ENCODE measurements at regions not wholly inside any gene's neighbourhood (a gene's known extent, or its start where the extent isn't known, plus 50 kb on each side); places are given as distances from the start of the nearest gene placed in this dataset.
"Not testable (repeated sequence)": the region's sequence is repeated elsewhere in the genome, so short reads cannot be mapped to it uniquely, and the experiment has no call there.

DNA sequence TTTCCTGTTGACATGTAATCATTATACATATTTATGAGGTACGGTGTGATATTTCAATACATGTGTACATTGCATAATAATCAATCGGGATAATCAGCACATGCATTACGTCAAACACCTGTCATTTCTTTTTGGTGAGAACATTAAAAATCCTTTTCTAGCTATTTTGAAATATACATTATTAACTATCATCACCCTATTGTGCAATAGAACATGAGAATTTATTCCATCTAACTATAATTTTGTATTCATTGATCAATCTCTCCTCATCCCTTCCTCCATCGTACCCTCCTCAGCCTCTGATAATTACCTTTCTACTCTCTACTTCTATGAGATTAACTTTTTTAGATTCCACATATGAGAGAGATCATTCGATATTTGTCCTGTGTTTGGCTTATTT, 170.9 kb upstream of the GHR start:
- Histone ChIP-seq H2AFZ (ENCODE audit: low read depth, low read length) (no peak overlapping the region), H3K27me3 (ENCODE audit: control insufficient read depth in 2 of 2, insufficient read depth in 2 of 2, low read length in 2 of 2) (no peaks in the 10 kb centered on the region), H3K27ac (ENCODE audit: insufficient read depth, low read depth, low read length) (no peak overlapping the region), H4K20me1 (replicated peaks; ENCODE audit: control insufficient read depth, extremely low read depth, insufficient read depth, low read length) (no peaks in the 10 kb centered on the region), H3K9ac (replicated peaks; ENCODE audit: extremely low read depth, insufficient read depth, low read length) (no peak overlapping the region), H3K9me1 (replicated peaks; ENCODE audit: control insufficient read depth, extremely low read depth, insufficient read depth, low read length) (no peaks in the 10 kb centered on the region), H3K4me2 (ENCODE audit: insufficient read depth, low read length) (no peak overlapping the region), H3K4me3 (replicated peaks in 1 of 3; ENCODE audit: insufficient read depth in 1 of 3, low read depth in 1 of 3, low read length in 3 of 3) (no peak overlapping the region), H3K79me2 (ENCODE audit: control insufficient read depth, insufficient read depth, low read length) (no peaks in the 10 kb centered on the region), H3K36me3 (ENCODE audit: control insufficient read depth in 2 of 2, extremely low read depth in 1 of 2, insufficient read depth in 2 of 2, low read length in 2 of 2) (no peaks in the 10 kb centered on the region), H3K9me3 (replicated peaks; ENCODE audit: control insufficient read depth, insufficient read depth, low read length) (no peaks in the 10 kb centered on the region), H3K4me1 (ENCODE audit: control insufficient read depth, extremely low read depth, insufficient read depth, low read length) (no peaks in the 10 kb centered on the region)
- intact Hi-C loops (cut with micrococcal nuclease) (no loop called here), dilution Hi-C loops (cut with MboI; ENCODE audit: extremely low pct_ligation_motif_present, low sequenced_read_pairs) (no loop called here)
- no peak for FAIRE-seq
- ChIA-PET POLR2A (no interaction called here), CTCF (no interaction called here)
- TF ChIP-seq FOS (IDR thresholded peaks at IDR 0.05; ENCODE audit: borderline replicate concordance, insufficient read depth, low read length) (no peak), GATA2 (IDR thresholded peaks at IDR 0.05; ENCODE audit: insufficient read depth, insufficient read length, low read depth, low read length) (no peak), JUN (IDR thresholded peaks at IDR 0.05; ENCODE audit: borderline replicate concordance, insufficient read depth, insufficient read length, low read depth) (no peak)
- TF ChIP-seq, protein P1, sequence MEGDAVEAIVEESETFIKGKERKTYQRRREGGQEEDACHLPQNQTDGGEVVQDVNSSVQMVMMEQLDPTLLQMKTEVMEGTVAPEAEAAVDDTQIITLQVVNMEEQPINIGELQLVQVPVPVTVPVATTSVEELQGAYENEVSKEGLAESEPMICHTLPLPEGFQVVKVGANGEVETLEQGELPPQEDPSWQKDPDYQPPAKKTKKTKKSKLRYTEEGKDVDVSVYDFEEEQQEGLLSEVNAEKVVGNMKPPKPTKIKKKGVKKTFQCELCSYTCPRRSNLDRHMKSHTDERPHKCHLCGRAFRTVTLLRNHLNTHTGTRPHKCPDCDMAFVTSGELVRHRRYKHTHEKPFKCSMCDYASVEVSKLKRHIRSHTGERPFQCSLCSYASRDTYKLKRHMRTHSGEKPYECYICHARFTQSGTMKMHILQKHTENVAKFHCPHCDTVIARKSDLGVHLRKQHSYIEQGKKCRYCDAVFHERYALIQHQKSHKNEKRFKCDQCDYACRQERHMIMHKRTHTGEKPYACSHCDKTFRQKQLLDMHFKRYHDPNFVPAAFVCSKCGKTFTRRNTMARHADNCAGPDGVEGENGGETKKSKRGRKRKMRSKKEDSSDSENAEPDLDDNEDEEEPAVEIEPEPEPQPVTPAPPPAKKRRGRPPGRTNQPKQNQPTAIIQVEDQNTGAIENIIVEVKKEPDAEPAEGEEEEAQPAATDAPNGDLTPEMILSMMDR (IDR thresholded peaks at IDR 0.05; ENCODE audit: extremely low read depth in 1 of 2, insufficient read depth in 1 of 2, low read depth in 1 of 2, low read length in 2 of 2): no peak
- no TSS peak for BruUV-seq (replicated peaks)
- no peak for DNase-seq (ENCODE audit: low read depth, low spot score)

DNA sequence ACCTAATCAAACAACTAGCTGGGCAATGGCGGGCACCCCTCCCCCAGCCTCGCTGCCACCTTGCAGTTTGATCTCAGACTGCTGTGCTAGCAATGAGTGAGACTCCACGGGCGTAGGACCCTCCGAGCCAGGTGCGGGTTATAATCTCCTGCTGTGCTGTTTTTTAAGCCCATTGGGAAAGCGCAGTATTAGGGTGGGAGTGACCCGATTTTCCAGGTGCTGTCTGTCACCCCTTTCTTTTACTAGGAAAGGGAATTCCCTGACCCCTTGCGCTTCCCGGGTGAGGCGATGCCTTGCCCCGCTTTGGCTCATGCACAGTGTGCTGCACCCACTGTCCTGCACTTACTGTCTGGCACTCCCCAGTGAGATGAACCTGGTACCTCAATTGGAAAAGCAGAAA, 163.3 kb upstream of the GHR start:
- BruUV-seq (replicated peaks); H3K9ac ChIP-seq (replicated peaks; ENCODE audit: extremely low read depth, insufficient read depth, low read length); H3K79me2 ChIP-seq (ENCODE audit: control insufficient read depth, insufficient read depth, low read length); H3K27ac ChIP-seq (ENCODE audit: insufficient read depth, low read depth, low read length); H3K9me3 ChIP-seq (replicated peaks; ENCODE audit: control insufficient read depth, insufficient read depth, low read length); H4K20me1 ChIP-seq (replicated peaks; ENCODE audit: control insufficient read depth, extremely low read depth, insufficient read depth, low read length); H3K36me3 ChIP-seq (ENCODE audit: control insufficient read depth in 2 of 2, extremely low read depth in 1 of 2, insufficient read depth in 2 of 2, low read length in 2 of 2); H3K4me3 ChIP-seq (replicated peaks in 1 of 3; ENCODE audit: insufficient read depth in 1 of 3, low read depth in 1 of 3, low read length in 3 of 3); FAIRE-seq; DNase-seq (ENCODE audit: low read depth, low spot score); H2AFZ ChIP-seq (ENCODE audit: low read depth, low read length); H3K4me2 ChIP-seq (ENCODE audit: insufficient read depth, low read length); H3K9me1 ChIP-seq (replicated peaks; ENCODE audit: control insufficient read depth, extremely low read depth, insufficient read depth, low read length); dilution Hi-C loops (cut with MboI; ENCODE audit: extremely low pct_ligation_motif_present, low sequenced_read_pairs); POLR2A ChIA-PET; H3K4me1 ChIP-seq (ENCODE audit: control insufficient read depth, extremely low read depth, insufficient read depth, low read length); H3K27me3 ChIP-seq (ENCODE audit: control insufficient read depth in 2 of 2, insufficient read depth in 2 of 2, low read length in 2 of 2); CTCF ChIA-PET; intact Hi-C loops (cut with micrococcal nuclease): not testable (repeated sequence)

All from endothelial cell of umbilical vein (primary cell).